Endothelial cell of umbilical vein (primary cell): ENCODE measurements at regions not wholly inside any gene's neighbourhood (a gene's known extent, or its start where the extent isn't known, plus 50 kb on each side); places are given as distances from the start of the nearest gene placed in this dataset.

Experiments used
- BruUV-seq: library from RNA; stranded (reverse); fragments of 400-500 nt; replicated peaks from 2 replicates; lab custom pipeline; 2021; lab: Mats Ljungman, UMichigan
- CTCF ChIA-PET: fragments of 300-600, 350-600 bp; sonication (Branson Sonifier 250); formaldehyde crosslinking; loops from one replicate; lab custom pipeline; 2021; ENCODE audit warnings: antibody characterized with exemption, inconsistent platforms; lab: Charles Lee
- POLR2A ChIA-PET: fragments of 300-600, 350-600 bp; sonication (Branson Sonifier 250); formaldehyde crosslinking; loops from one replicate; lab custom pipeline; 2021; ENCODE audit warnings: antibody characterized with exemption, inconsistent platforms; lab: Charles Lee
- DNase-seq: peaks from one replicate; pipeline ENCODE4 v3.0.0-alpha.2; 2011; ENCODE audit warnings: low read depth, low spot score
- FAIRE-seq: peaks from 2 replicates; lab custom pipeline; 2011; peaks lifted over from hg19 to GRCh38; lab: Jason Lieb, UNC
- H2AFZ ChIP-seq: 2 replicates; pipeline ENCODE4 v1.6.0; 2012; ENCODE audit warnings: low read depth, low read length, control low read depth, inconsistent platforms
- H3K27ac ChIP-seq: 2 replicates; pipeline ENCODE4 v1.5.1; 2011; ENCODE audit warnings: low read depth, mild to moderate bottlenecking, control low read depth, low read length, moderate library complexity; ENCODE audit not compliant: insufficient read depth
- H3K27me3 ChIP-seq, 2 experiments: 2 replicates each; pipeline versions ENCODE4 v1.6.0 to v1.6.1; 2011; ENCODE audit warnings: low read length in 2 of 2, mixed read lengths in 1 of 2; ENCODE audit not compliant: control insufficient read depth in 2 of 2, insufficient read depth in 2 of 2
- H3K36me3 ChIP-seq, 2 experiments: 2 replicates in 1 of 2; 3 replicates in 1 of 2; pipeline ENCODE4 v1.5.1; 2011; ENCODE audit warnings: low read length in 2 of 2, mild to moderate bottlenecking in 1 of 2, moderate library complexity in 1 of 2; ENCODE audit not compliant: control insufficient read depth in 2 of 2, insufficient read depth in 2 of 2; ENCODE audit errors: extremely low read depth in 1 of 2
- H3K4me1 ChIP-seq: 3 replicates; pipeline ENCODE4 v1.5.1; 2011; ENCODE audit warnings: mild to moderate bottlenecking, low read length; ENCODE audit not compliant: control insufficient read depth, insufficient read depth; ENCODE audit errors: extremely low read depth
- H3K4me2 ChIP-seq: 2 replicates; pipeline ENCODE4 v1.6.1; 2011; ENCODE audit warnings: low read length, control low read depth, mixed read lengths; ENCODE audit not compliant: insufficient read depth
- H3K4me3 ChIP-seq, 3 experiments: fragments of 200-600 bp in 1 of 3; sonication (generic), shearing (Covaris generic) in 1 of 3; replicated peaks in 1 of 3; 2 replicates each; pipeline ENCODE4 v1.5.1; 2011 to 2016; ENCODE audit warnings: control low read depth in 3 of 3, low read length in 3 of 3, mild to moderate bottlenecking in 2 of 3, inconsistent platforms in 1 of 3, low read depth in 1 of 3, moderate library complexity in 1 of 3; ENCODE audit not compliant: insufficient read depth in 1 of 3
- H3K79me2 ChIP-seq: 2 replicates; pipeline ENCODE4 v1.6.0; 2012; ENCODE audit warnings: low read length, inconsistent platforms; ENCODE audit not compliant: control insufficient read depth, insufficient read depth
- H3K9ac ChIP-seq: replicated peaks from 2 replicates; pipeline ENCODE3; 2011; ENCODE audit warnings: low read length, control low read depth; ENCODE audit not compliant: insufficient read depth; ENCODE audit errors: extremely low read depth
- H3K9me1 ChIP-seq: replicated peaks from 3 replicates; pipeline ENCODE4 v1.6.0; 2011; ENCODE audit warnings: mild to moderate bottlenecking, low read length; ENCODE audit not compliant: control insufficient read depth, insufficient read depth; ENCODE audit errors: extremely low read depth
- H3K9me3 ChIP-seq: replicated peaks from 2 replicates; pipeline ENCODE4 v1.5.1; 2012; ENCODE audit warnings: low read length, inconsistent platforms; ENCODE audit not compliant: control insufficient read depth, insufficient read depth
- H4K20me1 ChIP-seq: replicated peaks from 2 replicates; pipeline ENCODE3; 2011; ENCODE audit warnings: mild to moderate bottlenecking, low read length; ENCODE audit not compliant: control insufficient read depth, insufficient read depth; ENCODE audit errors: extremely low read depth
- CTCF ChIP-seq, 2 donors: IDR thresholded peaks; 1 replicate in 1 of 2; 2 replicates in 1 of 2; pipeline ENCODE4 v1.5.1; 2011; ENCODE audit warnings: low read length in 2 of 2, mild to moderate bottlenecking in 2 of 2, moderate library complexity in 2 of 2, control low read depth in 1 of 2, inconsistent platforms in 1 of 2, low read depth in 1 of 2; ENCODE audit not compliant: insufficient read depth in 1 of 2; ENCODE audit errors: extremely low read depth in 1 of 2
- EZH2 ChIP-seq: IDR thresholded peaks from 2 replicates; pipeline ENCODE4 v1.6.1; 2012; ENCODE audit warnings: borderline replicate concordance, low read depth, mild to moderate bottlenecking, moderate library complexity, low read length, inconsistent platforms; ENCODE audit not compliant: severe bottlenecking
- FOS ChIP-seq: IDR thresholded peaks from 2 replicates; pipeline ENCODE4 v1.6.1; 2011; ENCODE audit warnings: mild to moderate bottlenecking, low read length, moderate library complexity, borderline replicate concordance; ENCODE audit not compliant: insufficient read depth
- GATA2 ChIP-seq: IDR thresholded peaks from 2 replicates; pipeline ENCODE4 v1.7.0; 2011; ENCODE audit warnings: low read depth, mild to moderate bottlenecking, moderate library complexity, mixed read lengths, low read length; ENCODE audit not compliant: insufficient read length, insufficient read depth
- JUN ChIP-seq: IDR thresholded peaks from 2 replicates; pipeline ENCODE4 v1.6.1; 2011; ENCODE audit warnings: borderline replicate concordance, low read depth; ENCODE audit not compliant: insufficient read length, insufficient read depth
- MAX ChIP-seq: IDR thresholded peaks from 2 replicates; pipeline ENCODE4 v1.6.1; 2011; ENCODE audit not compliant: insufficient read depth, insufficient read length
- MYC ChIP-seq: IDR thresholded peaks from one replicate; pipeline ENCODE4 v1.6.1; 2011; ENCODE audit warnings: mild to moderate bottlenecking, low read depth, low read length
- POLR2A ChIP-seq: IDR thresholded peaks from 2 replicates; pipeline ENCODE4 v1.6.1; 2012; ENCODE audit warnings: low read depth, mild to moderate bottlenecking, control low read depth, low read length
- POLR2AphosphoS5 ChIP-seq: IDR thresholded peaks from 2 replicates; pipeline ENCODE4 v1.6.1; 2012; ENCODE audit warnings: low read depth, mild to moderate bottlenecking, control low read depth, low read length, moderate library complexity; ENCODE audit not compliant: insufficient read depth
- dilution Hi-C: fragments of 300-500 bp; cut with MboI; formaldehyde crosslinking; loops from one replicate; pipeline ENCODE4 v1.15.0; 2019; ENCODE audit warnings: low sequenced_read_pairs; ENCODE audit not compliant: extremely low pct_ligation_motif_present
- intact Hi-C: fragments of 100-400 bp; cut with micrococcal nuclease; formaldehyde crosslinking; loops from one replicate; pipeline ENCODE4 v1.10.0; 2022

GRCh38 chr4:14496969-14497368, 505.3 kb upstream of the CPEB2 start:
- Histone ChIP-seq H3K4me3 (no peak overlapping the region), H4K20me1 (no peaks in the 10 kb centered on the region), H3K9me3 (no peaks in the 10 kb centered on the region), H3K4me2 (no peak overlapping the region), H2AFZ (no peak overlapping the region), H3K36me3 (no peaks in the 10 kb centered on the region), H3K79me2 (no peaks in the 10 kb centered on the region), H3K9me1 (no peaks in the 10 kb centered on the region), H3K27ac (no peak overlapping the region), H3K27me3 (no peaks in the 10 kb centered on the region), H3K9ac (no peak overlapping the region), H3K4me1 (no peaks in the 10 kb centered on the region)
- TF ChIP-seq MAX (no peak), MYC (no peak), EZH2 (no peak), POLR2A (no peak), POLR2AphosphoS5 (no peak), FOS (no peak), JUN (no peak), GATA2 (no peak), CTCF (IDR thresholded peaks at IDR 0.05; ENCODE audit: extremely low read depth in 1 of 2, insufficient read depth in 1 of 2, low read depth in 1 of 2, low read length in 2 of 2) (no peak)
- POLR2A ChIA-PET, result no interaction called here
- FAIRE-seq (no peak), DNase-seq (no peak)
- no TSS peak for BruUV-seq
- intact Hi-C loops, result no loop called here
- CTCF ChIA-PET, result no interaction called here
- dilution Hi-C loops, result no loop called here
